ENCODE measurements at regions not wholly inside any gene's neighbourhood (a gene's known extent, or its start where the extent isn't known, plus 50 kb on each side); places are given as distances from the start of the nearest gene placed in this dataset.

- no peak for FAIRE-seq
These were observed 109.6 kb downstream of the WDR11 start for GRCh38 chr10:120960725-120961124.

- no peak for FAIRE-seq
These were observed 110.9 kb downstream of the WDR11 start for GRCh38 chr10:120961795-120962755.

- FAIRE-seq = no peak
These were observed 111.8 kb downstream of the WDR11 start for GRCh38 chr10:120962756-120963593.

GRCh38 chr10:120963594-120964220 is 112.5 kb downstream of the WDR11 start:
- FAIRE-seq = no peak

- no peak for FAIRE-seq
These were observed 115.5 kb downstream of the WDR11 start for GRCh38 chr10:120966657-120967045.

GRCh38 chr10:120969219-120969645 is 118.1 kb downstream of the WDR11 start:
- no peak for FAIRE-seq

- FAIRE-seq = no peak
These were observed 119.7 kb downstream of the WDR11 start for GRCh38 chr10:120970595-120971529.

- FAIRE-seq = no peak
These were observed 120.5 kb downstream of the WDR11 start for GRCh38 chr10:120971671-120972070.

- FAIRE-seq = no peak
These were observed 121.1 kb downstream of the WDR11 start for GRCh38 chr10:120972259-120972658.

GRCh38 chr10:120975072-120975867 is 124.1 kb downstream of the WDR11 start:
- no peak for FAIRE-seq

GRCh38 chr10:120975868-120976225 is 124.7 kb downstream of the WDR11 start:
- FAIRE-seq = no peak

- no peak for FAIRE-seq
These were observed 126.7 kb downstream of the WDR11 start for GRCh38 chr10:120977897-120978296.

GRCh38 chr10:120978589-120979252 is 127.6 kb downstream of the WDR11 start:
- no peak for FAIRE-seq

GRCh38 chr10:120979435-120980278 is 128.5 kb downstream of the WDR11 start:
- FAIRE-seq = no peak

- no peak for FAIRE-seq
These were observed 129.4 kb downstream of the WDR11 start for GRCh38 chr10:120980279-120981255.

GRCh38 chr10:120981601-120982391 is 130.6 kb downstream of the WDR11 start:
- no peak for FAIRE-seq

- no peak for FAIRE-seq
These were observed 131.3 kb downstream of the WDR11 start for GRCh38 chr10:120982507-120982906.
